Myocyte (in vitro differentiated cells): ENCODE measurements at regions not wholly inside any gene's neighbourhood (a gene's known extent, or its start where the extent isn't known, plus 50 kb on each side); places are given as distances from the start of the nearest gene placed in this dataset.
A peak's percentile ranks its signal among the peaks of the same experiment; 100 is the strongest.
"Not testable (repeated sequence)": the region's sequence is repeated elsewhere in the genome, so short reads cannot be mapped to it uniquely, and the experiment has no call there.

Experiments
- DNase-seq: peaks from one replicate; pipeline ENCODE4 v3.0.0-alpha.2; 2012; ENCODE audit warnings: low read depth

GRCh38 chr7:52362521-52362920 lies 672.9 kb upstream of the POM121L12 start:
- DNase-seq, result no peak

- DNase-seq, result no peak
These were observed 674.9 kb upstream of the POM121L12 start for GRCh38 chr7:52360541-52360940.

GRCh38 chr7:52355053-52355452 lies 680.4 kb upstream of the POM121L12 start:
- peak; percentile 63 for DNase-seq

GRCh38 chr7:52352013-52352981 lies 683.1 kb upstream of the POM121L12 start:
- no peak for DNase-seq

GRCh38 chr7:52344015-52344414 lies 691.4 kb upstream of the POM121L12 start:
- DNase-seq, result no peak

- DNase-seq, result no peak
These were observed 695.4 kb upstream of the POM121L12 start for GRCh38 chr7:52340067-52340466.

- DNase-seq, result not testable (repeated sequence)
These were observed 707.1 kb upstream of the POM121L12 start for GRCh38 chr7:52328328-52328727.

- no peak for DNase-seq
These were observed 710.2 kb upstream of the POM121L12 start for GRCh38 chr7:52325237-52325636.

- DNase-seq, result no peak
These were observed 712.2 kb upstream of the POM121L12 start for GRCh38 chr7:52323202-52323746.

- DNase-seq, result no peak
These were observed 714.8 kb upstream of the POM121L12 start for GRCh38 chr7:52320610-52321009.

GRCh38 chr7:52317921-52318320 lies 717.5 kb upstream of the POM121L12 start:
- no peak for DNase-seq

GRCh38 chr7:52311886-52312285 lies 723.5 kb upstream of the POM121L12 start:
- DNase-seq, result no peak

- DNase-seq, result no peak
These were observed 725.8 kb upstream of the POM121L12 start for GRCh38 chr7:52309631-52310030.

- DNase-seq, result no peak
These were observed 732.5 kb upstream of the POM121L12 start for GRCh38 chr7:52302765-52303520.

- DNase-seq, result no peak
These were observed 738.3 kb upstream of the POM121L12 start for GRCh38 chr7:52297128-52297527.

GRCh38 chr7:52294942-52295341 lies 740.5 kb upstream of the POM121L12 start:
- no peak for DNase-seq

GRCh38 chr7:52289247-52289646 lies 746.2 kb upstream of the POM121L12 start:
- DNase-seq, result no peak

- no peak for DNase-seq
These were observed 747.7 kb upstream of the POM121L12 start for GRCh38 chr7:52287698-52288097.

GRCh38 chr7:52285689-52286088 lies 749.7 kb upstream of the POM121L12 start:
- DNase-seq, result no peak

- DNase-seq, result peak; percentile 15
These were observed 752.1 kb upstream of the POM121L12 start for GRCh38 chr7:52283335-52283734.

GRCh38 chr7:52273685-52274610 lies 761.5 kb upstream of the POM121L12 start:
- no peak for DNase-seq
